GM10248 (cell line): ENCODE measurements at regions not wholly inside any gene's neighbourhood (a gene's known extent, or its start where the extent isn't known, plus 50 kb on each side); places are given as distances from the start of the nearest gene placed in this dataset.

Experiments used
- CTCF ChIA-PET: fragments of 300-600 bp; sonication (Branson Sonifier 250); formaldehyde crosslinking; extraction: SDS; loops from one replicate; lab custom pipeline; 2021; ENCODE audit warnings: antibody characterized with exemption; lab: Yijun Ruan, JAX
- POLR2A ChIA-PET: fragments of 350-650 bp; sonication (Branson Sonifier 250); formaldehyde crosslinking; extraction: SDS; loops from one replicate; lab custom pipeline; 2020; ENCODE audit warnings: antibody characterized with exemption; lab: Yijun Ruan, JAX
- DNase-seq: peaks from one replicate; pipeline ENCODE4 v3.0.0; 2012; ENCODE audit errors: extremely low spot score
- TF ChIP-seq, protein P1 (sequence below): IDR thresholded peaks from 2 replicates; pipeline ENCODE4 v1.5.1; 2012; ENCODE audit warnings: mild to moderate bottlenecking, low read depth; ENCODE audit errors: extremely low read depth, missing control alignments, control extremely low read depth

- TF ChIP-seq, protein P1, sequence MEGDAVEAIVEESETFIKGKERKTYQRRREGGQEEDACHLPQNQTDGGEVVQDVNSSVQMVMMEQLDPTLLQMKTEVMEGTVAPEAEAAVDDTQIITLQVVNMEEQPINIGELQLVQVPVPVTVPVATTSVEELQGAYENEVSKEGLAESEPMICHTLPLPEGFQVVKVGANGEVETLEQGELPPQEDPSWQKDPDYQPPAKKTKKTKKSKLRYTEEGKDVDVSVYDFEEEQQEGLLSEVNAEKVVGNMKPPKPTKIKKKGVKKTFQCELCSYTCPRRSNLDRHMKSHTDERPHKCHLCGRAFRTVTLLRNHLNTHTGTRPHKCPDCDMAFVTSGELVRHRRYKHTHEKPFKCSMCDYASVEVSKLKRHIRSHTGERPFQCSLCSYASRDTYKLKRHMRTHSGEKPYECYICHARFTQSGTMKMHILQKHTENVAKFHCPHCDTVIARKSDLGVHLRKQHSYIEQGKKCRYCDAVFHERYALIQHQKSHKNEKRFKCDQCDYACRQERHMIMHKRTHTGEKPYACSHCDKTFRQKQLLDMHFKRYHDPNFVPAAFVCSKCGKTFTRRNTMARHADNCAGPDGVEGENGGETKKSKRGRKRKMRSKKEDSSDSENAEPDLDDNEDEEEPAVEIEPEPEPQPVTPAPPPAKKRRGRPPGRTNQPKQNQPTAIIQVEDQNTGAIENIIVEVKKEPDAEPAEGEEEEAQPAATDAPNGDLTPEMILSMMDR, result no peak
- ChIA-PET POLR2A (no interaction called here), CTCF (interaction anchor here (1.2 to 1.9 kb wide), 4 partner anchors 11 to 36 kb away, joined by 3 to 6 read pairs (median 3); no protein-coding TSS in a partner anchor)
- DNase-seq, result no peak
These were observed 615.3 kb upstream of the BTBD3 start for GRCh38 chr20:11302436-11302835.

DNA sequence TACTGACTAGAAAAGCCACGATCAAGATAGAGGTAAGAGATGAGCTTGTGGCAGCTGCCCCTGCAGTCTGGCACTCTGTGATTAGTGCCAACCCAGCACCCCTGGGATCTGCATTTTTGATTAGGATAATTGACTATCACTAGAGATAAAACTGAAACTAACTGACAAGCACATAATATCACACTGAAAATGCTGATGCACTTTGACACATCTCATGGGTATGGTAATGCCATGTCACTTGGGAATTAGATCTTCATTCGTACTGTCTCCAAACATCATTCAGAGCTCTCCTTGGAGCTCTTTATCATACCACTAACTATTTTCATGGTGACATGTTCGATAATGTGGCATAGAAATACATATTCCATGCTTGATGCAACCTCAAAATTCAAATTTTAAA, 612.9 kb upstream of the BTBD3 start:
- POLR2A ChIA-PET, result no interaction called here

GRCh38 chr20:11305406-11305805, 612.3 kb upstream of the BTBD3 start:
- TF ChIP-seq, protein P1, result no peak
- CTCF ChIA-PET, result interaction anchor here (1.6 to 1.7 kb wide), 2 partner anchors 16 to 33 kb away, joined by 3 to 5 read pairs; no protein-coding TSS in a partner anchor
- POLR2A ChIA-PET, result no interaction called here
- no peak for DNase-seq

More for the DNA sequence above, 612.9 kb upstream of the BTBD3 start:
- TF ChIP-seq, protein P1, result no peak
- DNase-seq, result no peak
- CTCF ChIA-PET, result interaction anchor here (0.9 to 1.7 kb wide), 3 partner anchors 15 to 35 kb away, joined by 3 to 5 read pairs (median 3); no protein-coding TSS in a partner anchor

GRCh38 chr20:11311659-11312224, 606.0 kb upstream of the BTBD3 start:
- TF ChIP-seq, protein P1, result no peak
- ChIA-PET POLR2A (no interaction called here), CTCF (no interaction called here)

GRCh38 chr20:11315525-11315924, 602.2 kb upstream of the BTBD3 start:
- TF ChIP-seq, protein P1, result no peak
- POLR2A ChIA-PET, result no interaction called here
- CTCF ChIA-PET, result interaction anchor here (2.2 kb wide), 1 partner anchor 13 kb away, joined by 5 read pairs; no protein-coding TSS in a partner anchor
- DNase-seq, result no peak

More at GRCh38 chr20:11311659-11312224, 606.0 kb upstream of the BTBD3 start:
- no peak for DNase-seq

DNA sequence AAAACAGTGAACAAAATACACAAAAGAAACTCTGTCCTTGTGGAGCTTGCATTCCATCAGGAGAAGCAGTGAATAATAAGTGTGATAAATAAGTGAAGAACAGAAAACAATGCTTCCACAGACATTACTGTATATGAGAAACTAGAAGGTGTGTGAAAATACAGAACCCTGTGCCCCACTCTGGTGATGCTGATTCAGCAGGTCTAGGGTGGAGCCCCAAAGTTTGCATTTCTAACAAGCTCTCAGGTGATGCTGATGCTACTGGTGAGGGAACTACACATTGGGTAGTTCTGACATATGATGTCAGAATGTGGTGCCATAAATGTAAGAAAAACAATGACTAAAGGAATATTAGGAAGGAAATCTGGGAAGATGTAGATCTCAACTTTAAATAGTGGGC, 601.4 kb upstream of the BTBD3 start:
- CTCF ChIA-PET, result interaction anchor here (2.2 kb wide), 1 partner anchor 12 kb away, joined by 5 read pairs; no protein-coding TSS in a partner anchor
- DNase-seq, result no peak
- POLR2A ChIA-PET, result no interaction called here

More for the DNA sequence above, 601.4 kb upstream of the BTBD3 start:
- TF ChIP-seq, protein P1, result no peak
